Hematopoietic multipotent progenitor cell (in vitro differentiated cells): ENCODE measurements at regions not wholly inside any gene's neighbourhood (a gene's known extent, or its start where the extent isn't known, plus 50 kb on each side); places are given as distances from the start of the nearest gene placed in this dataset.

Source experiments
- DNase-seq, 3 donors: peaks; one replicate each; pipeline ENCODE4 v3.0.0-alpha.2; 2011 to 2015; ENCODE audit warnings: low read depth in 2 of 3, low spot score in 2 of 3

GRCh38 chr18:33987206-33987605 lies 237.5 kb downstream of the NOL4 start:
- no peak for DNase-seq

- no peak for DNase-seq
Measured at GRCh38 chr18:33983126-33983525, 241.6 kb downstream of the NOL4 start.

- DNase-seq, result no peak
Measured at GRCh38 chr18:33960417-33960816, 264.3 kb downstream of the NOL4 start.

- DNase-seq, result no peak
Measured at GRCh38 chr18:33959609-33960008, 265.1 kb downstream of the NOL4 start.

- no peak for DNase-seq
Measured at GRCh38 chr18:33957707-33958106, 267.0 kb downstream of the NOL4 start.

- no peak for DNase-seq
Measured at GRCh38 chr18:33951031-33951430, 273.7 kb downstream of the NOL4 start.

GRCh38 chr18:33946336-33946735 lies 278.4 kb downstream of the NOL4 start:
- no peak for DNase-seq

GRCh38 chr18:33944493-33944892 lies 280.2 kb downstream of the NOL4 start:
- DNase-seq, result no peak

GRCh38 chr18:33937270-33937816 lies 287.4 kb downstream of the NOL4 start:
- no peak for DNase-seq

- DNase-seq, result no peak
Measured at GRCh38 chr18:33934258-33934657, 290.5 kb downstream of the NOL4 start.

GRCh38 chr18:33928231-33928630 lies 296.5 kb downstream of the NOL4 start:
- no peak for DNase-seq

- DNase-seq, result no peak
Measured at GRCh38 chr18:33924576-33924975, 300.1 kb downstream of the NOL4 start.

GRCh38 chr18:33923980-33924379 lies 300.7 kb downstream of the NOL4 start:
- DNase-seq, result no peak

GRCh38 chr18:33918571-33918970 lies 306.1 kb downstream of the NOL4 start:
- no peak for DNase-seq

- DNase-seq, result no peak
Measured at GRCh38 chr18:33916200-33916599, 308.5 kb downstream of the NOL4 start.

- no peak for DNase-seq
Measured at GRCh38 chr18:33914399-33914798, 310.3 kb downstream of the NOL4 start.

GRCh38 chr18:33906046-33906445 lies 318.7 kb downstream of the NOL4 start:
- DNase-seq, result no peak

- no peak for DNase-seq
Measured at GRCh38 chr18:33901894-33902512, 322.7 kb downstream of the NOL4 start.

GRCh38 chr18:33900638-33901037 lies 322.6 kb downstream of the ASXL3 start:
- no peak for DNase-seq

GRCh38 chr18:33898427-33898826 lies 320.4 kb downstream of the ASXL3 start:
- DNase-seq, result no peak

GRCh38 chr18:33878213-33878612 lies 300.2 kb downstream of the ASXL3 start:
- no peak for DNase-seq

GRCh38 chr18:33875029-33875565 lies 297.1 kb downstream of the ASXL3 start:
- no peak for DNase-seq

GRCh38 chr18:33873112-33873511 lies 295.1 kb downstream of the ASXL3 start:
- DNase-seq, result no peak
